Tibial nerve (tissue), 4 donors: ENCODE measurements at regions not wholly inside any gene's neighbourhood (a gene's known extent, or its start where the extent isn't known, plus 50 kb on each side); places are given as distances from the start of the nearest gene placed in this dataset.

Source experiments
- DNase-seq, 2 donors: peaks; one replicate each; pipeline ENCODE4 v3.0.0-alpha.2; 2019; ENCODE audit warnings: low spot score in 2 of 2
- H3K27ac ChIP-seq, 4 donors: fragments of 200-600 bp; sonication (generic) in 3 of 4; one replicate each; pipeline ENCODE4 v1.5.1; 2017 to 2019; ENCODE audit warnings: mild to moderate bottlenecking in 1 of 4
- H3K27me3 ChIP-seq, 2 donors: fragments of 200-600 bp; sonication (generic) in 1 of 2; one replicate each; pipeline versions ENCODE4 v1.5.1 to v1.6.0; 2017 to 2019
- H3K36me3 ChIP-seq, 3 donors: fragments of 200-600 bp; sonication (generic); one replicate each; pipeline ENCODE4 v1.5.1; 2018 to 2019
- H3K4me1 ChIP-seq, 4 donors: fragments of 200-600 bp; sonication (generic) in 3 of 4; one replicate each; pipeline ENCODE4 v1.5.1; 2017 to 2019
- H3K4me3 ChIP-seq, 4 donors: fragments of 200-600 bp; sonication (generic) in 3 of 4; one replicate each; pipeline ENCODE4 v1.5.1; 2017 to 2019; ENCODE audit warnings: mild to moderate bottlenecking in 1 of 4, moderate library complexity in 1 of 4
- H3K9me3 ChIP-seq, 4 donors: fragments of 200-600 bp; sonication (generic) in 3 of 4; one replicate each; pipeline ENCODE4 v1.5.1; 2017 to 2019
- CTCF ChIP-seq, 5 experiments: fragments of 200-600 bp in 3 of 5; fragments of 450-650 bp in 2 of 5; sonication (generic) in 3 of 5; IDR thresholded peaks; one replicate each; pipeline ENCODE4 v1.5.1; 2016 to 2019; ENCODE audit warnings: antibody characterized with exemption in 5 of 5, mild to moderate bottlenecking in 3 of 5, moderate library complexity in 2 of 5
- EP300 ChIP-seq, 2 donors: sonication (generic); formaldehyde crosslinking; IDR thresholded peaks; one replicate each; pipeline ENCODE4 v1.6.1; 2017; ENCODE audit warnings: antibody characterized with exemption in 2 of 2, mild to moderate bottlenecking in 1 of 2
- POLR2A ChIP-seq, 2 donors: fragments of 450-650 bp; IDR thresholded peaks; one replicate each; pipeline ENCODE4 v1.6.1; 2017; ENCODE audit warnings: antibody characterized with exemption in 2 of 2, mild to moderate bottlenecking in 2 of 2, moderate library complexity in 2 of 2
- WGBS, 2 donors: methylation state at CpG; one replicate each; pipeline ENCODE4 v1.1.5; 2018; 5-methylcytosine and 5-hydroxymethylcytosine counted together

GRCh38 chr6:126173265-126173664 lies 166.7 kb upstream of the CENPW start:
- DNase-seq = no peak
- no peaks in the 10 kb centered on the region for H3K4me1 ChIP-seq
- H3K4me3 ChIP-seq = no peak overlapping the region
- no peaks in the 10 kb centered on the region for H3K27me3 ChIP-seq
- TF ChIP-seq CTCF (IDR thresholded peaks at IDR 0.05) = no peak
- no peak for TF ChIP-seq EP300 (IDR thresholded peaks at IDR 0.05)
- no peak for TF ChIP-seq POLR2A (IDR thresholded peaks at IDR 0.05)
- no peaks in the 10 kb centered on the region for H3K9me3 ChIP-seq
- H3K36me3 ChIP-seq = peaks cover 0 to 7% (median 0%) of the 10 kb centered on the region in 3 donors
- no peak overlapping the region for H3K27ac ChIP-seq
- WGBS, 2 donors = 52 to 58% methylated on average over 4 of the region's 4 CpGs

- DNase-seq = no peak
- WGBS, 2 donors = 93 to 98% methylated on average over 1 of the region's 1 CpG
- TF ChIP-seq POLR2A (IDR thresholded peaks at IDR 0.05) (no peak), EP300 (IDR thresholded peaks at IDR 0.05) (no peak), CTCF (IDR thresholded peaks at IDR 0.05) (no peak)
- peaks cover 0 to 7% (median 0%) of the 10 kb centered on the region in 3 donors for H3K36me3 ChIP-seq
- no peaks in the 10 kb centered on the region for H3K4me1 ChIP-seq
- H3K9me3 ChIP-seq = no peaks in the 10 kb centered on the region
- no peaks in the 10 kb centered on the region for H3K27me3 ChIP-seq
- H3K4me3 ChIP-seq = no peak overlapping the region
- no peak overlapping the region for H3K27ac ChIP-seq
Observed at GRCh38 chr6:126174697-126175096, 165.2 kb upstream of the CENPW start.

- Histone ChIP-seq H3K9me3 (no peaks in the 10 kb centered on the region), H3K4me1 (no peaks in the 10 kb centered on the region), H3K27me3 (no peaks in the 10 kb centered on the region), H3K27ac (no peak overlapping the region), H3K4me3 (no peak overlapping the region), H3K36me3 (peaks cover 0 to 7% (median 0%) of the 10 kb centered on the region in 3 donors)
- no peak for DNase-seq
- 82 to 95% methylated on average over 1 of the region's 1 CpG for WGBS, 2 donors
- TF ChIP-seq CTCF (IDR thresholded peaks at IDR 0.05) = no peak
- TF ChIP-seq EP300 (IDR thresholded peaks at IDR 0.05) = no peak
- TF ChIP-seq POLR2A (IDR thresholded peaks at IDR 0.05) = no peak
Observed at GRCh38 chr6:126175251-126175650, 164.7 kb upstream of the CENPW start.

- no peak for DNase-seq
- no peak overlapping the region for H3K27ac ChIP-seq
- TF ChIP-seq POLR2A (IDR thresholded peaks at IDR 0.05) (no peak), EP300 (IDR thresholded peaks at IDR 0.05) (no peak), CTCF (IDR thresholded peaks at IDR 0.05) (no peak)
Observed at GRCh38 chr6:126176282-126176681, 163.6 kb upstream of the CENPW start.

GRCh38 chr6:126180585-126180984 lies 159.3 kb upstream of the CENPW start:
- H3K27me3 ChIP-seq = no peaks in the 10 kb centered on the region
- DNase-seq = no peak
- 83 to 89% methylated on average over 4 of the region's 4 CpGs for WGBS, 2 donors
- no peak for TF ChIP-seq EP300 (IDR thresholded peaks at IDR 0.05)
- no peak for TF ChIP-seq POLR2A (IDR thresholded peaks at IDR 0.05)
- TF ChIP-seq CTCF (IDR thresholded peaks at IDR 0.05) = no peak
- no peaks in the 10 kb centered on the region for H3K9me3 ChIP-seq
- no peaks in the 10 kb centered on the region for H3K36me3 ChIP-seq
- no peak overlapping the region for H3K4me3 ChIP-seq
- peaks cover 0 to 3% (median 0%) of the 10 kb centered on the region in 4 donors for H3K4me1 ChIP-seq
- H3K27ac ChIP-seq = no peak overlapping the region

More at GRCh38 chr6:126176282-126176681, 163.6 kb upstream of the CENPW start:
- Histone ChIP-seq H3K27me3 (no peaks in the 10 kb centered on the region), H3K36me3 (peaks cover 0 to 7% (median 0%) of the 10 kb centered on the region in 3 donors), H3K9me3 (no peaks in the 10 kb centered on the region), H3K4me3 (no peak overlapping the region), H3K4me1 (no peaks in the 10 kb centered on the region)
